ENCODE measurements at regions not wholly inside any gene's neighbourhood (a gene's known extent, or its start where the extent isn't known, plus 50 kb on each side); places are given as distances from the start of the nearest gene placed in this dataset.

DNA sequence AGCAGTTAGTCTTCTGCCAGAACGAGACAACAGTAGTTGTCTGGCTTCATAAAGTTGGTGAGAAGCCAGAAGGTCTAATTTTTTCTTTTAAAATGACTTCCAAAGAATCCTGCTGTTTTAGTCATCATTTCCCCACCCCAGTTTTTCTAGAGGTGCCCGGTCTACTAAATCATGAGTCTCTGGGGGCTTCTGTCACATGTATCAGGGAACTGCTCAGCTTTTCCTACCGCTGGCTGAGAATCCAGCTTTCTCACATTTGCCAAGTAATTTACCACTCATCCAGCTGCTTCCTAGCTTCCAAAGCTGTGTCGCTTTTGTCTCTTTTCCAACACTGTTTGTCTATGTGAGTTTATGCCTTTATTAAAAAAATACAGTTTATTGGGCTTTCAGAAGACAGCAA, 183.3 kb downstream of the NSUN3 start:
- no peak for DNase-seq
- WGBS (ENCODE audit: insufficient coverage), result 100% methylated on average over 1 of the region's 4 CpGs
- H3K27ac ChIP-seq (ENCODE audit: low read depth in 1 of 2, low read length in 2 of 2), result no peak overlapping the region
- intact Hi-C loops (cut with micrococcal nuclease), result no loop called here
- no peak overlapping the region for H3K4me3 Mint-ChIP-seq
- no peaks in the 10 kb centered on the region for H3K79me2 ChIP-seq (ENCODE audit: insufficient read depth, low read length)
- no peak overlapping the region for H3K4me2 ChIP-seq (replicated peaks; ENCODE audit: extremely low read depth, low read length, poor library complexity, severe bottlenecking)
- H3K4me1 ChIP-seq (ENCODE audit: control insufficient read depth in 1 of 2, insufficient read depth in 2 of 2, low read length in 2 of 2), result no peaks in the 10 kb centered on the region
- no peak overlapping the region for H3K4me3 ChIP-seq (replicated peaks in 1 of 3; ENCODE audit: low read depth in 2 of 3, low read length in 3 of 3)
- no peaks in the 10 kb centered on the region for H3K4me1 Mint-ChIP-seq
- H3K27me3 Mint-ChIP-seq (ENCODE audit: low read depth in 3 of 3), result peaks cover 0 to 3% (median 0%) of the 10 kb centered on the region in 3 donors
- no peaks in the 10 kb centered on the region for H3K36me3 ChIP-seq (replicated peaks in 1 of 2; ENCODE audit: control insufficient read depth in 1 of 2, insufficient read depth in 2 of 2, low read length in 2 of 2)
- H3K27me3 ChIP-seq (ENCODE audit: control insufficient read depth in 2 of 2, insufficient read depth in 2 of 2, low read length in 2 of 2), result no peaks in the 10 kb centered on the region
- no peak overlapping the region for H2AFZ ChIP-seq (ENCODE audit: insufficient read depth, low read depth, low read length, poor library complexity, severe bottlenecking)
- H3K9me3 Mint-ChIP-seq, result no peaks in the 10 kb centered on the region
- no peaks in the 10 kb centered on the region for H3K36me3 Mint-ChIP-seq
- no peaks in the 10 kb centered on the region for H3K9me3 ChIP-seq (replicated peaks in 1 of 2; ENCODE audit: control insufficient read depth in 1 of 2, insufficient read depth in 1 of 2, low read length in 2 of 2)
- TF ChIP-seq, protein P1, sequence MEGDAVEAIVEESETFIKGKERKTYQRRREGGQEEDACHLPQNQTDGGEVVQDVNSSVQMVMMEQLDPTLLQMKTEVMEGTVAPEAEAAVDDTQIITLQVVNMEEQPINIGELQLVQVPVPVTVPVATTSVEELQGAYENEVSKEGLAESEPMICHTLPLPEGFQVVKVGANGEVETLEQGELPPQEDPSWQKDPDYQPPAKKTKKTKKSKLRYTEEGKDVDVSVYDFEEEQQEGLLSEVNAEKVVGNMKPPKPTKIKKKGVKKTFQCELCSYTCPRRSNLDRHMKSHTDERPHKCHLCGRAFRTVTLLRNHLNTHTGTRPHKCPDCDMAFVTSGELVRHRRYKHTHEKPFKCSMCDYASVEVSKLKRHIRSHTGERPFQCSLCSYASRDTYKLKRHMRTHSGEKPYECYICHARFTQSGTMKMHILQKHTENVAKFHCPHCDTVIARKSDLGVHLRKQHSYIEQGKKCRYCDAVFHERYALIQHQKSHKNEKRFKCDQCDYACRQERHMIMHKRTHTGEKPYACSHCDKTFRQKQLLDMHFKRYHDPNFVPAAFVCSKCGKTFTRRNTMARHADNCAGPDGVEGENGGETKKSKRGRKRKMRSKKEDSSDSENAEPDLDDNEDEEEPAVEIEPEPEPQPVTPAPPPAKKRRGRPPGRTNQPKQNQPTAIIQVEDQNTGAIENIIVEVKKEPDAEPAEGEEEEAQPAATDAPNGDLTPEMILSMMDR (IDR thresholded peaks at IDR 0.05), result no peak
- H3K27ac Mint-ChIP-seq, result no peak overlapping the region
- H3K9ac ChIP-seq (ENCODE audit: insufficient read depth, low read length, poor library complexity, severe bottlenecking), result no peak overlapping the region
- H4K20me1 ChIP-seq (ENCODE audit: insufficient read depth, low read length), result no peaks in the 10 kb centered on the region

DNA sequence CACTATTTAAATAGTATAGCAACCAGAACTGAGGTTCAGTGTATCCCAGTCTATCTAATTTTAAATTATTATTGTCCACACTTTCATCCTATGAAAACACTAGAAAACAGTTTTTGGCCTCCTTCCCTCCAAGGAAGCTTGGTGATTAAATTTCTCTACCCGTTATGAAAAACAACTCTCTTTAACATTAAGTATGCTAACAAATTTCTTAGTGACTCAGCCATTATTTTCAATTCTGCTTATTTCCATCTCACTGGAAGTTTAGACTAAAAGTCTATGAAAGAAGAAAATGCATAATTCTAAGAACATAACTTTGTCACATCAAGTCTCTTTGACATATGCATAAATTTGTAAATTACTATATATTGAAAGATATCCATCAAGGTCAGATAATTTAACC, 185.2 kb downstream of the NSUN3 start:
- no peaks in the 10 kb centered on the region for H3K9me3 Mint-ChIP-seq
- no peak overlapping the region for H2AFZ ChIP-seq (ENCODE audit: insufficient read depth, low read depth, low read length, poor library complexity, severe bottlenecking)
- no peaks in the 10 kb centered on the region for H4K20me1 ChIP-seq (ENCODE audit: insufficient read depth, low read length)
- H3K4me3 Mint-ChIP-seq, result no peak overlapping the region
- no CpG with 5 or more reads among the region's 1 CpG for WGBS (ENCODE audit: insufficient coverage)
- H3K27ac Mint-ChIP-seq, result no peak overlapping the region
- TF ChIP-seq, protein P1 (IDR thresholded peaks at IDR 0.05), result no peak
- H3K4me2 ChIP-seq (replicated peaks; ENCODE audit: extremely low read depth, low read length, poor library complexity, severe bottlenecking), result no peak overlapping the region
- H3K9me3 ChIP-seq (replicated peaks in 1 of 2; ENCODE audit: control insufficient read depth in 1 of 2, insufficient read depth in 1 of 2, low read length in 2 of 2), result no peaks in the 10 kb centered on the region
- no peak for DNase-seq
- no peak overlapping the region for H3K9ac ChIP-seq (ENCODE audit: insufficient read depth, low read length, poor library complexity, severe bottlenecking)
- H3K27me3 Mint-ChIP-seq (ENCODE audit: low read depth in 3 of 3), result peaks cover 0 to 3% (median 0%) of the 10 kb centered on the region in 3 donors
- no peak overlapping the region for H3K27ac ChIP-seq (ENCODE audit: low read depth in 1 of 2, low read length in 2 of 2)
- H3K27me3 ChIP-seq (ENCODE audit: control insufficient read depth in 2 of 2, insufficient read depth in 2 of 2, low read length in 2 of 2), result no peaks in the 10 kb centered on the region
- no peaks in the 10 kb centered on the region for H3K36me3 ChIP-seq (replicated peaks in 1 of 2; ENCODE audit: control insufficient read depth in 1 of 2, insufficient read depth in 2 of 2, low read length in 2 of 2)
- no peaks in the 10 kb centered on the region for H3K4me1 ChIP-seq (ENCODE audit: control insufficient read depth in 1 of 2, insufficient read depth in 2 of 2, low read length in 2 of 2)
- H3K4me1 Mint-ChIP-seq, result no peaks in the 10 kb centered on the region
- H3K4me3 ChIP-seq (replicated peaks in 1 of 3; ENCODE audit: low read depth in 2 of 3, low read length in 3 of 3), result no peak overlapping the region
- no peaks in the 10 kb centered on the region for H3K79me2 ChIP-seq (ENCODE audit: insufficient read depth, low read length)
- no peaks in the 10 kb centered on the region for H3K36me3 Mint-ChIP-seq
- intact Hi-C loops (cut with micrococcal nuclease), result no loop called here

Data from CD14-positive monocyte (primary cell).